ENCODE measurements at regions not wholly inside any gene's neighbourhood (a gene's known extent, or its start where the extent isn't known, plus 50 kb on each side); places are given as distances from the start of the nearest gene placed in this dataset.

GRCh38 chr5:2303431-2304100, 420.8 kb upstream of the IRX4 start:
- Histone ChIP-seq H3K9ac (ENCODE audit: low read length) (no peak overlapping the region), H3K27me3 (ENCODE audit: low read length) (peaks cover 49% of the 10 kb centered on the region), H3K9me2 (replicated peaks; ENCODE audit: low read length) (no peaks in the 10 kb centered on the region), H3K27ac (ENCODE audit: low read length) (no peak overlapping the region), H3K4me2 (ENCODE audit: low read length) (no peak overlapping the region), H3K9me3 (ENCODE audit: low read length) (no peaks in the 10 kb centered on the region), H2AFZ (ENCODE audit: low read length) (no peak overlapping the region), H3K4me3 (ENCODE audit: low read length) (no peak overlapping the region), H3K4me1 (ENCODE audit: insufficient read depth, low read length) (no peaks in the 10 kb centered on the region), H3K36me3 (ENCODE audit: low read depth, low read length) (no peaks in the 10 kb centered on the region), H3K79me2 (ENCODE audit: low read length) (no peaks in the 10 kb centered on the region), H3F3A (ENCODE audit: low read length, unreplicated experiment) (no peaks in the 10 kb centered on the region), H4K20me1 (ENCODE audit: low read length) (no peaks in the 10 kb centered on the region)
- intact Hi-C loops (cut with micrococcal nuclease), result no loop called here
- POLR2A ChIA-PET (ENCODE audit: unreplicated experiment), result no interaction called here
- BruUV-seq (replicated peaks), result no TSS peak
- no peak for ATAC-seq
- CTCF ChIA-PET, result no interaction called here
- TF ChIP-seq EZH2 (IDR thresholded peaks at IDR 0.05; ENCODE audit: low read length, unreplicated experiment) (no peak), EZH2phosphoT487 (IDR thresholded peaks at IDR 0.05; ENCODE audit: borderline replicate concordance, low read length) (no peak), CTCF (conservative IDR thresholded peaks at IDR 0.05; ENCODE audit: low read depth, low read length) (no peak)
- DNase-seq, result no peak

GRCh38 chr5:2302169-2302568, 419.4 kb upstream of the IRX4 start:
- Histone ChIP-seq H3K4me1 (ENCODE audit: insufficient read depth, low read length) (no peaks in the 10 kb centered on the region), H3K27ac (ENCODE audit: low read length) (no peak overlapping the region), H3F3A (ENCODE audit: low read length, unreplicated experiment) (no peaks in the 10 kb centered on the region), H3K4me2 (ENCODE audit: low read length) (no peak overlapping the region), H3K36me3 (ENCODE audit: low read depth, low read length) (no peaks in the 10 kb centered on the region), H3K9me3 (ENCODE audit: low read length) (no peaks in the 10 kb centered on the region), H3K4me3 (ENCODE audit: low read length) (no peak overlapping the region), H4K20me1 (ENCODE audit: low read length) (no peaks in the 10 kb centered on the region), H3K79me2 (ENCODE audit: low read length) (no peaks in the 10 kb centered on the region), H3K9ac (ENCODE audit: low read length) (no peak overlapping the region), H3K27me3 (ENCODE audit: low read length) (peaks cover 49% of the 10 kb centered on the region), H3K9me2 (replicated peaks; ENCODE audit: low read length) (no peaks in the 10 kb centered on the region), H2AFZ (ENCODE audit: low read length) (no peak overlapping the region)
- ATAC-seq (no peak), DNase-seq (no peak)
- no TSS peak for BruUV-seq (replicated peaks)
- POLR2A ChIA-PET (ENCODE audit: unreplicated experiment), result no interaction called here
- CTCF ChIA-PET, result no interaction called here
- intact Hi-C loops (cut with micrococcal nuclease), result no loop called here
- TF ChIP-seq EZH2phosphoT487 (IDR thresholded peaks at IDR 0.05; ENCODE audit: borderline replicate concordance, low read length), result no peak
- no peak for TF ChIP-seq EZH2 (IDR thresholded peaks at IDR 0.05; ENCODE audit: low read length, unreplicated experiment)
- TF ChIP-seq CTCF (conservative IDR thresholded peaks at IDR 0.05; ENCODE audit: low read depth, low read length), result no peak

GRCh38 chr5:2300861-2301574, 418.3 kb upstream of the IRX4 start:
- TF ChIP-seq EZH2 (IDR thresholded peaks at IDR 0.05; ENCODE audit: low read length, unreplicated experiment) (no peak), EZH2phosphoT487 (IDR thresholded peaks at IDR 0.05; ENCODE audit: borderline replicate concordance, low read length) (no peak), CTCF (conservative IDR thresholded peaks at IDR 0.05; ENCODE audit: low read depth, low read length) (no peak)
- Histone ChIP-seq H3K79me2 (ENCODE audit: low read length) (no peaks in the 10 kb centered on the region), H3K4me1 (ENCODE audit: insufficient read depth, low read length) (no peaks in the 10 kb centered on the region), H3K27ac (ENCODE audit: low read length) (no peak overlapping the region), H2AFZ (ENCODE audit: low read length) (no peak overlapping the region), H3K36me3 (ENCODE audit: low read depth, low read length) (no peaks in the 10 kb centered on the region), H3K4me3 (ENCODE audit: low read length) (no peak overlapping the region), H3K9ac (ENCODE audit: low read length) (no peak overlapping the region), H3K27me3 (ENCODE audit: low read length) (peaks cover 49% of the 10 kb centered on the region), H4K20me1 (ENCODE audit: low read length) (no peaks in the 10 kb centered on the region), H3K9me3 (ENCODE audit: low read length) (no peaks in the 10 kb centered on the region), H3K9me2 (replicated peaks; ENCODE audit: low read length) (no peaks in the 10 kb centered on the region), H3K4me2 (ENCODE audit: low read length) (no peak overlapping the region), H3F3A (ENCODE audit: low read length, unreplicated experiment) (no peaks in the 10 kb centered on the region)
- ChIA-PET CTCF (no interaction called here), POLR2A (ENCODE audit: unreplicated experiment) (no interaction called here)
- BruUV-seq (replicated peaks), result no TSS peak
- no peak for DNase-seq
- intact Hi-C loops (cut with micrococcal nuclease), result no loop called here
- ATAC-seq, result no peak
